HUES64 (cell line): ENCODE measurements at regions not wholly inside any gene's neighbourhood (a gene's known extent, or its start where the extent isn't known, plus 50 kb on each side); places are given as distances from the start of the nearest gene placed in this dataset.

Source experiments
- H3K27ac ChIP-seq: 2 replicates; pipeline ENCODE4 v1.7.0; 2013; ENCODE audit warnings: low read depth, low read length, inconsistent platforms
- H3K27me3 ChIP-seq: 2 replicates; pipeline ENCODE4 v1.6.1; 2013; ENCODE audit warnings: mild to moderate bottlenecking, low read length; ENCODE audit not compliant: insufficient read depth
- H3K36me3 ChIP-seq: 2 replicates; pipeline ENCODE4 v1.6.1; 2013; ENCODE audit warnings: mild to moderate bottlenecking, low read length; ENCODE audit not compliant: insufficient read depth
- H3K4me1 ChIP-seq: 2 replicates; pipeline ENCODE4 v1.6.1; 2013; ENCODE audit warnings: mild to moderate bottlenecking, low read length, moderate library complexity; ENCODE audit not compliant: insufficient read depth
- H3K4me3 ChIP-seq: 2 replicates; pipeline ENCODE4 v1.5.1; 2013; ENCODE audit warnings: mild to moderate bottlenecking, low read length, moderate library complexity
- H3K9ac ChIP-seq: 2 replicates; pipeline ENCODE4 v1.6.1; 2013; ENCODE audit warnings: mild to moderate bottlenecking, low read depth, low read length
- H3K9me3 ChIP-seq: 2 replicates; pipeline ENCODE4 v1.6.1; 2013; ENCODE audit warnings: low read depth, low read length; ENCODE audit not compliant: insufficient read depth
- WGBS: fragments of 150-250, 120-280 bp; methylation state at CpG from one replicate; pipeline ENCODE4 v1.1.7; 2013; ENCODE audit warnings: missing lambda C conversion rate; 5-methylcytosine and 5-hydroxymethylcytosine counted together

GRCh38 chr22:22047266-22047665 is 64.7 kb upstream of the TOP3B start:
- H3K4me1 ChIP-seq, result no peaks in the 10 kb centered on the region
- peaks cover 80% of the 10 kb centered on the region for H3K27me3 ChIP-seq
- no peak overlapping the region for H3K27ac ChIP-seq
- 92% methylated on average over 3 of the region's 3 CpGs for WGBS
- H3K9me3 ChIP-seq, result no peaks in the 10 kb centered on the region
- H3K4me3 ChIP-seq, result no peak overlapping the region
- no peaks in the 10 kb centered on the region for H3K36me3 ChIP-seq
- H3K9ac ChIP-seq, result no peak overlapping the region

GRCh38 chr22:22046370-22046769 is 63.8 kb upstream of the TOP3B start:
- Histone ChIP-seq H3K36me3 (no peaks in the 10 kb centered on the region), H3K9me3 (no peaks in the 10 kb centered on the region), H3K4me1 (no peaks in the 10 kb centered on the region), H3K27me3 (peaks cover 87% of the 10 kb centered on the region), H3K9ac (no peak overlapping the region), H3K4me3 (no peak overlapping the region), H3K27ac (no peak overlapping the region)
- WGBS, result 77% methylated on average over 3 of the region's 3 CpGs

GRCh38 chr22:22045571-22046335 is 63.2 kb upstream of the TOP3B start:
- H3K27ac ChIP-seq, result no peak overlapping the region
- H3K36me3 ChIP-seq, result no peaks in the 10 kb centered on the region
- H3K4me1 ChIP-seq, result no peaks in the 10 kb centered on the region
- peaks cover 93% of the 10 kb centered on the region for H3K27me3 ChIP-seq
- H3K9me3 ChIP-seq, result no peaks in the 10 kb centered on the region
- WGBS, result 89% methylated on average over 6 of the region's 6 CpGs
- H3K9ac ChIP-seq, result no peak overlapping the region
- no peak overlapping the region for H3K4me3 ChIP-seq

DNA sequence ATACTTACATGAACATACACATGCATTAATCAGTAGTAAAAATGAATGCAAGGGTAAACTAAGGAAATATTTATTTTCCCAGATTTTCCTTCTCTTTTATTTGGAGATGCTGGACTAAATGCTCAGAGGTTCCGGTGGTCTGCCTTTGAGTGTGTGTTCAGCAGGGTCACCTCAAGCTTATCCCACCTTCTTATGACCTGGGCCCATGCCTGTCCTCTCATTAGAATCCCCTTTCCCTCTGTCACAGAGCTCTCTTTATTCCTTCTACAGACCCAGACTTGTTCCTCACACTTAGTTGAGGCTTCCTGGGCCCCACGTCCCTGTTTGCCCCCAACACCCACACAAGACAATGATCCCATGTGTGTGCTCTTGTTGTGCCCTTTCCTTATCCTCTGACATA is 61.6 kb upstream of the TOP3B start:
- Histone ChIP-seq H3K9ac (no peak overlapping the region), H3K27ac (no peak overlapping the region), H3K9me3 (no peaks in the 10 kb centered on the region), H3K4me1 (no peaks in the 10 kb centered on the region), H3K4me3 (no peak overlapping the region), H3K36me3 (no peaks in the 10 kb centered on the region), H3K27me3 (peaks cover 96% of the 10 kb centered on the region)
- WGBS, result 90% methylated on average over 2 of the region's 2 CpGs

- Histone ChIP-seq H3K9me3 (no peaks in the 10 kb centered on the region), H3K9ac (no peak overlapping the region), H3K27me3 (peaks cover 96% of the 10 kb centered on the region), H3K27ac (no peak overlapping the region), H3K36me3 (no peaks in the 10 kb centered on the region), H3K4me3 (no peak overlapping the region), H3K4me1 (no peaks in the 10 kb centered on the region)
- WGBS, result 84% methylated on average over 10 of the region's 11 CpGs
Measured at GRCh38 chr22:22043296-22044078, 60.9 kb upstream of the TOP3B start.

GRCh38 chr22:22042599-22043295 is 60.2 kb upstream of the TOP3B start:
- H3K4me3 ChIP-seq, result no peak overlapping the region
- WGBS, result 92% methylated on average over 6 of the region's 7 CpGs
- H3K4me1 ChIP-seq, result no peaks in the 10 kb centered on the region
- H3K36me3 ChIP-seq, result no peaks in the 10 kb centered on the region
- H3K27me3 ChIP-seq, result peaks cover 98% of the 10 kb centered on the region
- no peak overlapping the region for H3K27ac ChIP-seq
- H3K9me3 ChIP-seq, result no peaks in the 10 kb centered on the region
- no peak overlapping the region for H3K9ac ChIP-seq

DNA sequence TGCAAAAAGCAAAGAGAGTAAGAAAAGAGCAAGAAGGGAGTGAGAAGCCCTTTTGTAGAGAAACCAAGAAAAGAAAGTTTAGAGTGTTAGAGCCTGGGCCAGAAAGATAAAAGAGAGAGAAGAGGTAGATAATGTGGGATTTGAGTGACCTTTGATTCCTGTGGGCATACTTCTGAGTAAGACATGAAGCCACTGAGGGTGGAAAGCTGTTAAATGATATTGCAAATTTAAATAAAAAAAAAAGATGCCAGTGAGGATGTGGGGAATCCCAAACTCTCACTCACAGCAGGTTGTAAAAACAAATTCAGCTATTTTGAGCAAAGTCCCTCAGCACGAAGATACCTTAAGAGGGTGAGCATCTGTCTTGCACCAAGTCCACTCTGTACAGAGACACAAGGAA is 59.4 kb upstream of the TOP3B start:
- Histone ChIP-seq H3K36me3 (no peaks in the 10 kb centered on the region), H3K4me3 (no peak overlapping the region), H3K27me3 (peaks cover 98% of the 10 kb centered on the region), H3K9me3 (no peaks in the 10 kb centered on the region), H3K4me1 (peaks cover 4% of the 10 kb centered on the region; the same call in 1 of the 2 replicates), H3K9ac (no peak overlapping the region), H3K27ac (no peak overlapping the region)
- 76% methylated on average over 1 of the region's 1 CpG for WGBS

DNA sequence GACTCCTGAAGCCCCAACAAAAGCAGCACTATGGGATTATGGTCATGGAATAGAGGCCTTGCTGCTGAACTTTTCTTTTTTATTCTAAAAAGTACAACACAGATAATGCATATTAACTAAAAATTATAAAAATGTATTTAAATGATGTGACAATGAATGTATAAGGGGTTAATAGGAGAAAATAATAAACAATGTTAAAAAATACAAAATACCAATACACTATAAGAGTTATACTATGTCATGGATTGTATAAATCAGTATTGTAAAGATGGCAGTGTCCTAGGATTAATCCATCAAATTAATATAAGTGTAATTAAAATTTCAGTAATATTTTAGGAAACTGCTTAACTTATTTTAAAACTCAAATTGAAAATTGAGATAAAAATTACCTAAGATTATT is 58.3 kb upstream of the TOP3B start:
- Histone ChIP-seq H3K36me3 (no peaks in the 10 kb centered on the region), H3K4me3 (no peak overlapping the region), H3K9ac (no peak overlapping the region), H3K27me3 (peaks cover 98% of the 10 kb centered on the region), H3K4me1 (peaks cover 4% of the 10 kb centered on the region; the same call in 1 of the 2 replicates), H3K27ac (no peak overlapping the region), H3K9me3 (no peaks in the 10 kb centered on the region)

DNA sequence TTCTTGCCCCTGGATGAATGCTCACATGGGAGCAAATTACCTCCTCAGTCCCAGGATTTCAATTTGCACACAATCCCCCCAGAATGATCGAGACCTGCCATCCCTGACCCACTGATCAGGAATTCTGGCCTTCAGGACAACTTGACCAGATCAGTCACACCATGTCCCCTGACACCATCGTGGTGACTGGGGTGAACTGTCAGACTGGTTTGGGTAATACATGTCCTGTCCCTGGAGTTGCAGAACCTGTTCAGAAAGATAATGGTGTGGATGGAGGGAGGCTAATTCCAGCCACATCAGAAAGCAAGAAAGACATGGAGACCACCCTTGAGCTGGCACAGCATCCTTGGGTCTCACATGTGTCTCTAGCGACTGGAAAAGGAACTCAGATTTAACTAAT is 57.9 kb upstream of the TOP3B start:
- no peaks in the 10 kb centered on the region for H3K36me3 ChIP-seq
- peaks cover 98% of the 10 kb centered on the region for H3K27me3 ChIP-seq
- no peak overlapping the region for H3K4me3 ChIP-seq
- H3K27ac ChIP-seq, result no peak overlapping the region
- H3K9me3 ChIP-seq, result no peaks in the 10 kb centered on the region
- WGBS, result 93% methylated on average over 3 of the region's 3 CpGs
- peaks cover 4% of the 10 kb centered on the region; the same call in 1 of the 2 replicates for H3K4me1 ChIP-seq
- no peak overlapping the region for H3K9ac ChIP-seq

- H3K27me3 ChIP-seq, result peaks cover 99% of the 10 kb centered on the region
- no peak overlapping the region for H3K4me3 ChIP-seq
- H3K36me3 ChIP-seq, result no peaks in the 10 kb centered on the region
- H3K27ac ChIP-seq, result no peak overlapping the region
- no peak overlapping the region for H3K9ac ChIP-seq
- H3K4me1 ChIP-seq, result peaks cover 4% of the 10 kb centered on the region; the same call in 1 of the 2 replicates
- WGBS, result 63% methylated on average over 4 of the region's 4 CpGs
- H3K9me3 ChIP-seq, result no peaks in the 10 kb centered on the region
Measured at GRCh38 chr22:22039286-22040074, 56.9 kb upstream of the TOP3B start.
